DND-41 (cell line): ENCODE measurements at regions not wholly inside any gene's neighbourhood (a gene's known extent, or its start where the extent isn't known, plus 50 kb on each side); places are given as distances from the start of the nearest gene placed in this dataset.

ENCODE experiments used
- ATAC-seq: fragments of 200-7000 bp; cut with Tn5 transposase; 3 replicates; pipeline ENCODE4 v1.9.1; 2021; ENCODE audit warnings: low read depth; ENCODE audit not compliant: insufficient read depth
- DNase-seq: peaks from one replicate; pipeline ENCODE4 v3.0.0-alpha.2; 2020
- H2AFZ ChIP-seq: 2 replicates; pipeline ENCODE4 v1.6.0; 2012; ENCODE audit warnings: low read depth, low read length
- H3K27ac ChIP-seq: 2 replicates; pipeline ENCODE4 v1.5.1; 2012; ENCODE audit warnings: low read length, inconsistent platforms
- H3K27me3 ChIP-seq: fragments of 200-600 bp; sonication (generic); 2 replicates; pipeline ENCODE4 v1.6.0; 2012; ENCODE audit warnings: low read length, mild to moderate bottlenecking, inconsistent platforms; ENCODE audit not compliant: insufficient read depth, poor library complexity
- H3K36me3 ChIP-seq: 2 replicates; pipeline ENCODE4 v1.5.1; 2012; ENCODE audit warnings: low read length, inconsistent platforms; ENCODE audit not compliant: insufficient read depth
- H3K4me1 ChIP-seq: 2 replicates; pipeline ENCODE4 v1.5.1; 2012; ENCODE audit warnings: mild to moderate bottlenecking, low read length; ENCODE audit not compliant: insufficient read depth
- H3K4me2 ChIP-seq: 2 replicates; pipeline ENCODE4 v1.6.0; 2012; ENCODE audit warnings: mild to moderate bottlenecking, moderate library complexity, low read length, inconsistent platforms; ENCODE audit not compliant: insufficient read depth
- H3K4me3 ChIP-seq, 2 experiments: fragments of 200-600 bp in 1 of 2; shearing (Covaris generic) in 1 of 2; 2 replicates each; pipeline ENCODE4 v1.5.1; 2012 to 2016; ENCODE audit warnings: inconsistent platforms in 2 of 2, low read length in 2 of 2, mild to moderate bottlenecking in 2 of 2, low read depth in 1 of 2, moderate library complexity in 1 of 2
- H3K79me2 ChIP-seq: 2 replicates; pipeline ENCODE4 v1.6.0; 2012; ENCODE audit warnings: low read length, inconsistent platforms; ENCODE audit not compliant: insufficient read depth
- H3K9ac ChIP-seq: 2 replicates; pipeline ENCODE4 v1.6.0; 2012; ENCODE audit warnings: low read depth, mild to moderate bottlenecking, inconsistent platforms, low read length, moderate library complexity
- H3K9me3 ChIP-seq: 2 replicates; pipeline ENCODE4 v1.5.1; 2012; ENCODE audit warnings: low read length, moderate library complexity, mild to moderate bottlenecking, inconsistent platforms; ENCODE audit not compliant: insufficient read depth, severe bottlenecking
- H4K20me1 ChIP-seq: 2 replicates; pipeline ENCODE4 v1.6.0; 2012; ENCODE audit warnings: low read length; ENCODE audit not compliant: insufficient read depth
- EZH2 ChIP-seq: IDR thresholded peaks from 3 replicates; pipeline ENCODE4 v1.6.1; 2012; ENCODE audit warnings: borderline replicate concordance, low read depth, mild to moderate bottlenecking, moderate library complexity, low read length, inconsistent platforms; ENCODE audit not compliant: severe bottlenecking
- TF ChIP-seq, protein P1 (sequence below): IDR thresholded peaks from 2 replicates; pipeline ENCODE4 v1.5.1; 2012; ENCODE audit warnings: borderline replicate concordance, low read length, moderate library complexity, mild to moderate bottlenecking; ENCODE audit not compliant: poor library complexity, severe bottlenecking; ENCODE audit errors: extremely low read depth

DNA sequence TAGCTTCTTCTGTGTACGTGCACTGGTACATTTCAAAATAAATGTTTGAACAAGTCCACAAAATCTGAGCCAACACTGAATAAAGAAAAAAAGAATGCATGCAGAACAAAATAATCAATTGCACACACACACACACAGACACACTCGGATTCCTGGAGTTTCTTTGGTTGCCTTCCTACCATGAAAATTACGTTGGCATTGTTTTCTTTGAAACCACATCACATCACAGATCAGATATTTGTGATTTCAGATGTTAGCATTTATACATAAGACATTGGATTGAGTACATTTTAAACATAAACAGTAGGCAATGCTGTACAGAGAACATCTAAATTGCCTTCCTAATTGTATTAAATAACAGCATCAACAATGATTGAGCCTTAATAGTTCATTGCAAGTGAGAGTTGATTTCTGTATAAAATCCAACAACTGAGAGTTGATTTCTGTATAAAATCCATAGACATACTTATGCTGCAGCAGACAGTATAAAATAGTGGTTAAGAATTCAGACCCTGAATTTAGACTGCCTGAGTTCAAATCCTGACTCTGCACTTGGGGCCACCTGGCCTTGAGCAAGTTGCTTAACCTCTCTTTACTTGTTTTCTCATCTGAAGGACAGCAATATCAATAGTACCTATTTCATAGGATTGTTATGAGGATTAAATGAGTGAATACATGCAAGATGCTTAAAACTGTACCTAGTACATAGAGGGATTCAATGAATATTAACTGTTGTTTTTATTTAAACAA, 101.7 kb upstream of the IFNE start:
- no peak for TF ChIP-seq EZH2
- TF ChIP-seq, protein P1, sequence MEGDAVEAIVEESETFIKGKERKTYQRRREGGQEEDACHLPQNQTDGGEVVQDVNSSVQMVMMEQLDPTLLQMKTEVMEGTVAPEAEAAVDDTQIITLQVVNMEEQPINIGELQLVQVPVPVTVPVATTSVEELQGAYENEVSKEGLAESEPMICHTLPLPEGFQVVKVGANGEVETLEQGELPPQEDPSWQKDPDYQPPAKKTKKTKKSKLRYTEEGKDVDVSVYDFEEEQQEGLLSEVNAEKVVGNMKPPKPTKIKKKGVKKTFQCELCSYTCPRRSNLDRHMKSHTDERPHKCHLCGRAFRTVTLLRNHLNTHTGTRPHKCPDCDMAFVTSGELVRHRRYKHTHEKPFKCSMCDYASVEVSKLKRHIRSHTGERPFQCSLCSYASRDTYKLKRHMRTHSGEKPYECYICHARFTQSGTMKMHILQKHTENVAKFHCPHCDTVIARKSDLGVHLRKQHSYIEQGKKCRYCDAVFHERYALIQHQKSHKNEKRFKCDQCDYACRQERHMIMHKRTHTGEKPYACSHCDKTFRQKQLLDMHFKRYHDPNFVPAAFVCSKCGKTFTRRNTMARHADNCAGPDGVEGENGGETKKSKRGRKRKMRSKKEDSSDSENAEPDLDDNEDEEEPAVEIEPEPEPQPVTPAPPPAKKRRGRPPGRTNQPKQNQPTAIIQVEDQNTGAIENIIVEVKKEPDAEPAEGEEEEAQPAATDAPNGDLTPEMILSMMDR, result no peak
- Histone ChIP-seq H2AFZ (no peak overlapping the region), H3K9me3 (no peaks in the 10 kb centered on the region), H3K4me2 (no peak overlapping the region), H3K4me3 (no peak overlapping the region), H3K27ac (no peak overlapping the region), H3K27me3 (peaks cover 4% of the 10 kb centered on the region), H4K20me1 (no peaks in the 10 kb centered on the region), H3K79me2 (no peaks in the 10 kb centered on the region), H3K9ac (no peak overlapping the region), H3K4me1 (peaks cover 5% of the 10 kb centered on the region), H3K36me3 (no peaks in the 10 kb centered on the region)
- DNase-seq (no peak), ATAC-seq (no peak)

DNA sequence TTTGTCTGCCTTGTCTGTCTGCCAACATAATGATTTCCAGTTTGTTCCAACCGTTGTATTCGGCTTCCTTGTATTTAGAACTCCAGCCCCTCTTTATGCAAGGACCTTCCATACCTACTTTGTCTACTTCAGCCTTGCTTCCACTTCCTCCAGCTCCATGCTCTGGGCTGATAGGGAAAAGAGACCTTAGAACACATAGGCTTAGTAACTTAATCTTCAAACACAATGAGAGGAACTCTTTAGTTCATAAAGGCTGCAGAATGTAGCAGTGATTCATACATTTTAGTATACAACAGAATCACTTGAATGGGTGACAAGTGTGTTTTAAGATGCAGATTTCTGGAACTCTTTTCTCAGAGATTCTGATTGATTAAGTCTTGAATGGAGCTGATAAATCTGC, 102.8 kb upstream of the IFNE start:
- ATAC-seq (no peak), DNase-seq (no peak)
- Histone ChIP-seq H3K27me3 (peaks cover 10% of the 10 kb centered on the region), H3K79me2 (no peaks in the 10 kb centered on the region), H3K9me3 (no peaks in the 10 kb centered on the region), H3K4me2 (no peak overlapping the region), H3K27ac (no peak overlapping the region), H3K36me3 (no peaks in the 10 kb centered on the region), H3K4me1 (no peaks in the 10 kb centered on the region), H2AFZ (no peak overlapping the region), H3K9ac (no peak overlapping the region), H4K20me1 (no peaks in the 10 kb centered on the region), H3K4me3 (no peak overlapping the region)
- TF ChIP-seq, protein P1, result no peak
- no peak for TF ChIP-seq EZH2

DNA sequence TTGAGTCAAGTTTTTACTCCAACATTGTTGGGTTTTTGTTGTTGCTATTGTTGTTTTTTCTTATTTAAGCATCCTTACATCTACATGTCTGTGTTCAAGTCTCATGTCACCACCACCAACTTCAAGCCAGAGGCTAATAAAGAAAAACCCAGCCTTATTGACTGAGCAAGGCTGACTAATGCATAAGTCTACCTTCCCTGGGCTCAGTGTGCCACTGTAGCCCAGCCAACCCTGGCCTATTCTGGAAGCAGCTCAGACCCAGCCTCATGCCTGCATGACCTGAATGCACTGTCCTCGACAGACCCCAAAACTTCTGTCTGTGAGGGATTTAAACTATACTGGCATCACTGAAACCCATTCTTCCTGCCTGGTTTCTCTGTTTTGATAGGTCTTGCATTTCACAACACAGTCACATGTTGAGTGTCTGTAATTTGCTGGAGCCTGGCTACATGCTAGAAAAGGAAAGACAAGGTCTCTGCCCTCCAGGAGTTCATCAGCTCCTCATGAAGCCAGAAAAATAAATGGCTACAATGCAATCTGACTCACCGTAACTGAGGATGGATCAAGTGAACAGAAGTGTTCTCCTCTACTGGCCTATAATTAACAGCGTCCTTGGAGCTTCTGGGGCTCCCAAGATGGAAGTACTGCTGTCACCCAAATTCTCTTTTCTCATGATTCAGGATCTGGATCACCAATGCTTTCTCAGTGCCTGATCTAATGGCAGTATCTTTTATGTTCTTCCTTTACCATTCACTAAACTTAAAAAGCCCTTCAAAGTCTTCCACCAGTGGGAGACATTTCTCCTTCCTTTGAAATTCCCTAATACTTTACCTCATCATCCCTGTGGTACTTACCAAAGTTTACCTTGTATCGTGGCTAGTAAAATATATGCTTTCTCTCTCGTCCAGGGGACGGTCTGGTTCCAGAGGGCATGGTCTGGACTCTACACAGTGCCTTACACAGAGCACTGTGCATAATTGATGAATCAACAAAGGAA, 103.9 kb upstream of the IFNE start:
- TF ChIP-seq, protein P1, result no peak
- no peak for TF ChIP-seq EZH2
- ATAC-seq (no peak), DNase-seq (no peak)
- H3K36me3 ChIP-seq, result no peaks in the 10 kb centered on the region
- no peaks in the 10 kb centered on the region for H4K20me1 ChIP-seq
- no peak overlapping the region for H3K4me3 ChIP-seq
- H3K9me3 ChIP-seq, result no peaks in the 10 kb centered on the region
- H3K9ac ChIP-seq, result no peak overlapping the region
- no peak overlapping the region for H3K27ac ChIP-seq
- no peak overlapping the region for H2AFZ ChIP-seq
- H3K4me2 ChIP-seq, result no peak overlapping the region
- no peaks in the 10 kb centered on the region for H3K79me2 ChIP-seq
- H3K4me1 ChIP-seq, result no peaks in the 10 kb centered on the region
- H3K27me3 ChIP-seq, result peaks cover 10% of the 10 kb centered on the region
